Activated effector memory CD4-positive, alpha-beta T cell treated with Interleukin-2 at 50 U/mL for 16 hours (primary cell): ENCODE measurements at regions not wholly inside any gene's neighbourhood (a gene's known extent, or its start where the extent isn't known, plus 50 kb on each side); places are given as distances from the start of the nearest gene placed in this dataset.

Source experiments
- DNase-seq: peaks from one replicate; pipeline ENCODE4 v3.0.0-alpha.2; 2020

- DNase-seq, result no peak
Measured at GRCh38 chr11:15547685-15548084, 433.0 kb downstream of the INSC start.

- no peak for DNase-seq
Measured at GRCh38 chr11:15551901-15552851, 437.5 kb downstream of the INSC start.

- DNase-seq, result no peak
Measured at GRCh38 chr11:15555161-15555560, 440.4 kb downstream of the INSC start.

GRCh38 chr11:15557457-15558230, 442.9 kb downstream of the INSC start:
- DNase-seq, result no peak

- no peak for DNase-seq
Measured at GRCh38 chr11:15558513-15559181, 443.9 kb downstream of the INSC start.

GRCh38 chr11:15560689-15561467, 446.2 kb downstream of the INSC start:
- DNase-seq, result no peak

GRCh38 chr11:15562230-15562629, 447.5 kb downstream of the INSC start:
- no peak for DNase-seq

- no peak for DNase-seq
Measured at GRCh38 chr11:15563054-15563453, 448.3 kb downstream of the INSC start.

GRCh38 chr11:15565880-15566279, 451.2 kb downstream of the INSC start:
- DNase-seq, result no peak

GRCh38 chr11:15568440-15568839, 453.7 kb downstream of the INSC start:
- no peak for DNase-seq

- no peak for DNase-seq
Measured at GRCh38 chr11:15569305-15570025, 454.7 kb downstream of the INSC start.

- no peak for DNase-seq
Measured at GRCh38 chr11:15575409-15575808, 460.7 kb downstream of the INSC start.

- DNase-seq, result no peak
Measured at GRCh38 chr11:15576769-15577168, 462.0 kb downstream of the INSC start.

- DNase-seq, result no peak
Measured at GRCh38 chr11:15577519-15577918, 462.8 kb downstream of the INSC start.

GRCh38 chr11:15579287-15580001, 464.7 kb downstream of the INSC start:
- no peak for DNase-seq

- DNase-seq, result no peak
Measured at GRCh38 chr11:15580056-15580774, 465.5 kb downstream of the INSC start.

- DNase-seq, result no peak
Measured at GRCh38 chr11:15580775-15581095, 466.0 kb downstream of the INSC start.

- DNase-seq, result no peak
Measured at GRCh38 chr11:15584158-15584557, 469.4 kb downstream of the INSC start.

GRCh38 chr11:15585602-15586331, 471.0 kb downstream of the INSC start:
- no peak for DNase-seq
